K562 (cell line): ENCODE measurements at regions not wholly inside any gene's neighbourhood (a gene's known extent, or its start where the extent isn't known, plus 50 kb on each side); places are given as distances from the start of the nearest gene placed in this dataset.

Experiments used
- ATAC-seq: fragments of 200-7000 bp; cut with Tn5 transposase; 3 replicates; pipeline ENCODE4 v1.9.1; 2020; ENCODE audit warnings: moderate library complexity
- BruUV-seq: library from RNA; stranded (reverse); fragments of 400-500 nt; replicated peaks from 2 replicates; lab custom pipeline; 2021; lab: Mats Ljungman, UMichigan
- CTCF ChIA-PET: fragments of 300-600 bp; formaldehyde crosslinking; extraction: SDS; loops from one replicate; lab custom pipeline; 2021; ENCODE audit warnings: low intra/inter-chr PET ratio; lab: Yijun Ruan, JAX
- POLR2A ChIA-PET: fragments of 300-600, 350-650 bp; sonication (Branson Sonifier 250); formaldehyde crosslinking; extraction: SDS; loops from one replicate; lab custom pipeline; 2021; ENCODE audit warnings: antibody characterized with exemption, inconsistent platforms; lab: Yijun Ruan, JAX
- DNase-seq, 4 experiments: peaks; one replicate each; pipeline versions ENCODE4 v3.0.0 to v3.0.0-alpha.2; 2011 to 2018; ENCODE audit warnings: low spot score in 3 of 4, mixed read lengths in 3 of 4; ENCODE audit errors: extremely low read depth in 1 of 4
- FAIRE-seq: peaks from 2 replicates; lab custom pipeline; 2011; peaks lifted over from hg19 to GRCh38; lab: Jason Lieb, UNC
- H2AFZ ChIP-seq: 2 replicates; pipeline ENCODE4 v1.6.0; 2011; ENCODE audit warnings: low read depth, low read length, control low read depth, inconsistent platforms
- H3K27ac ChIP-seq: fragments of 200-600 bp; 3 replicates; pipeline ENCODE4 v1.8.0; 2011; ENCODE audit warnings: low read depth, mild to moderate bottlenecking, control low read depth, inconsistent platforms, low read length, moderate library complexity, mixed read lengths; ENCODE audit errors: extremely low read depth
- H3K27me3 ChIP-seq, 2 experiments: fragments of 300-600 bp in 1 of 2; 2 replicates in 1 of 2; 3 replicates in 1 of 2; pipeline versions ENCODE4 v1.6.0 to v1.8.0; 2011; ENCODE audit warnings: inconsistent platforms in 2 of 2, low read length in 2 of 2, mild to moderate bottlenecking in 1 of 2, mixed read lengths in 1 of 2, moderate library complexity in 1 of 2; ENCODE audit not compliant: control insufficient read depth in 2 of 2, insufficient read depth in 2 of 2
- H3K36me3 ChIP-seq: fragments of 300-600 bp; 3 replicates; pipeline ENCODE4 v1.8.0; 2011; ENCODE audit warnings: mild to moderate bottlenecking, low read length, inconsistent platforms; ENCODE audit not compliant: control insufficient read depth, insufficient read depth
- H3K4me1 ChIP-seq, 2 experiments: fragments of 200-600 bp in 1 of 2; replicated peaks in 1 of 2; 2 replicates in 1 of 2; 3 replicates in 1 of 2; pipeline versions ENCODE4 v1.5.1 to v1.8.0; 2011; ENCODE audit warnings: inconsistent platforms in 2 of 2, low read length in 2 of 2, mild to moderate bottlenecking in 1 of 2, mixed read lengths in 1 of 2, moderate library complexity in 1 of 2; ENCODE audit not compliant: control insufficient read depth in 2 of 2, insufficient read depth in 2 of 2
- H3K4me2 ChIP-seq: 2 replicates; pipeline ENCODE4 v1.6.1; 2011; ENCODE audit warnings: low read length, control low read depth, inconsistent platforms, mixed read lengths; ENCODE audit not compliant: insufficient read depth
- H3K4me3 ChIP-seq: fragments of 200-600 bp; sonication (generic), shearing (Covaris generic); 2 replicates; pipeline ENCODE4 v1.5.1; 2016; ENCODE audit warnings: control low read depth, inconsistent platforms
- H3K79me2 ChIP-seq: fragments of 200-600 bp; 3 replicates; pipeline ENCODE4 v1.8.0; 2011; ENCODE audit warnings: low read length, inconsistent platforms; ENCODE audit not compliant: control insufficient read depth, insufficient read depth
- H3K9ac ChIP-seq, 2 experiments: 2 replicates each; pipeline versions ENCODE4 v1.6.0 to v1.6.1; 2011; ENCODE audit warnings: low read depth in 2 of 2, low read length in 2 of 2, control low read depth in 1 of 2, inconsistent platforms in 1 of 2, mild to moderate bottlenecking in 1 of 2, mixed read lengths in 1 of 2; ENCODE audit not compliant: insufficient read depth in 1 of 2
- H3K9me1 ChIP-seq: one replicate; pipeline ENCODE4 v1.6.0; 2011; ENCODE audit warnings: inconsistent platforms, mild to moderate bottlenecking, low read length, moderate library complexity; ENCODE audit not compliant: control insufficient read depth, insufficient read depth
- H3K9me3 ChIP-seq: replicated peaks from 2 replicates; pipeline ENCODE4 v1.5.1; 2011; ENCODE audit warnings: low read depth, low read length, inconsistent platforms; ENCODE audit not compliant: control insufficient read depth, insufficient read depth
- H4K20me1 ChIP-seq: replicated peaks from 2 replicates; pipeline ENCODE4 v1.6.1; 2011; ENCODE audit warnings: low read length, inconsistent platforms, mixed read lengths; ENCODE audit not compliant: control insufficient read depth, insufficient read depth
- DIDO1 ChIP-seq: fragments of 450-650 bp; IDR thresholded peaks from 2 replicates; pipeline ENCODE4 v1.6.1; 2016; ENCODE audit warnings: low read depth, missing biosample characterization, missing genetic modification characterization
- HDAC1 ChIP-seq, 2 experiments: fragments of 450-650 bp; IDR thresholded peaks; 2 replicates each; pipeline ENCODE4 v1.6.1; 2016 to 2017; ENCODE audit warnings: inconsistent platforms in 1 of 2, mild to moderate bottlenecking in 1 of 2, moderate library complexity in 1 of 2
- NR2F6 ChIP-seq: fragments of 450-650 bp; formaldehyde crosslinking; IDR thresholded peaks from 2 replicates; pipeline ENCODE4 v1.4.0; 2020; ENCODE audit warnings: mild to moderate bottlenecking
- OTX1 ChIP-seq: fragments of 450-650 bp; formaldehyde crosslinking; IDR thresholded peaks from 2 replicates; pipeline ENCODE4 v1.4.0; 2022; ENCODE audit warnings: mild to moderate bottlenecking
- SMC3 ChIP-seq: conservative IDR thresholded peaks from 2 replicates; pipeline ENCODE4 v1.6.1; 2011; ENCODE audit warnings: low read depth, low read length, improper control_type of control experiment; ENCODE audit not compliant: insufficient read depth
- SP1 ChIP-seq: sonication (generic); formaldehyde crosslinking; IDR thresholded peaks from 2 replicates; pipeline ENCODE4 v1.8.1; 2022; ENCODE audit warnings: mild to moderate bottlenecking, missing genetic modification reagents
- TOE1 ChIP-seq, 2 experiments: fragments of 450-650 bp in 1 of 2; sonication (generic) in 1 of 2; formaldehyde crosslinking in 1 of 2; IDR thresholded peaks; 2 replicates each; pipeline versions ENCODE4 v1.7.1 to v1.8.0; 2016 to 2022; ENCODE audit warnings: borderline replicate concordance in 2 of 2, mild to moderate bottlenecking in 2 of 2, antibody characterized with exemption in 1 of 2, inconsistent platforms in 1 of 2, low read depth in 1 of 2, missing genetic modification reagents in 1 of 2, moderate library complexity in 1 of 2
- in situ Hi-C: fragments of 300-500 bp; cut with MboI; formaldehyde crosslinking; loops from 4 replicates; pipeline ENCODE4 v1.15.0; 2018; ENCODE audit warnings: inconsistent platforms, mixed read lengths
- intact Hi-C: fragments of 100-400 bp; cut with micrococcal nuclease; formaldehyde crosslinking; loops from 2 replicates; pipeline ENCODE4 v1.14.2; 2022
- TF ChIP-seq, protein P1 (sequence below): fragments of 250-450 bp; sonication (Bioruptor Pico); IDR thresholded peaks from 2 replicates; pipeline ENCODE4 v1.5.0; 2020; ENCODE audit warnings: mild to moderate bottlenecking
- TF ChIP-seq, protein P2 (sequence below): sonication (generic); formaldehyde crosslinking; IDR thresholded peaks from 2 replicates; pipeline ENCODE4 v1.8.1; 2023; ENCODE audit warnings: mild to moderate bottlenecking, missing genetic modification reagents
- TF ChIP-seq, protein P3 (sequence below): fragments of 250-450 bp; sonication (Bioruptor Pico); IDR thresholded peaks from 2 replicates; pipeline ENCODE4 v1.8.0; 2021; ENCODE audit warnings: mild to moderate bottlenecking, moderate library complexity
- TF ChIP-seq, protein P4 (sequence below): sonication (generic); formaldehyde crosslinking; IDR thresholded peaks from 2 replicates; pipeline ENCODE4 v1.8.0; 2022; ENCODE audit warnings: mild to moderate bottlenecking, missing genetic modification reagents

GRCh38 chr1:181926697-181927096 lies 134.8 kb downstream of the ZNF648 start:
- Histone ChIP-seq H3K4me2 (no peak overlapping the region), H3K4me3 (no peak overlapping the region), H3K4me1 (no peaks in the 10 kb centered on the region), H3K27ac (no peak overlapping the region), H3K9ac (no peak overlapping the region), H3K27me3 (no peaks in the 10 kb centered on the region), H3K9me1 (no peaks in the 10 kb centered on the region), H2AFZ (no peak overlapping the region), H3K79me2 (no peaks in the 10 kb centered on the region), H3K9me3 (no peaks in the 10 kb centered on the region), H3K36me3 (no peaks in the 10 kb centered on the region), H4K20me1 (no peaks in the 10 kb centered on the region)
- in situ Hi-C loops (no loop called here), intact Hi-C loops (no loop called here)
- no peak for ATAC-seq
- TF ChIP-seq, protein P1, sequence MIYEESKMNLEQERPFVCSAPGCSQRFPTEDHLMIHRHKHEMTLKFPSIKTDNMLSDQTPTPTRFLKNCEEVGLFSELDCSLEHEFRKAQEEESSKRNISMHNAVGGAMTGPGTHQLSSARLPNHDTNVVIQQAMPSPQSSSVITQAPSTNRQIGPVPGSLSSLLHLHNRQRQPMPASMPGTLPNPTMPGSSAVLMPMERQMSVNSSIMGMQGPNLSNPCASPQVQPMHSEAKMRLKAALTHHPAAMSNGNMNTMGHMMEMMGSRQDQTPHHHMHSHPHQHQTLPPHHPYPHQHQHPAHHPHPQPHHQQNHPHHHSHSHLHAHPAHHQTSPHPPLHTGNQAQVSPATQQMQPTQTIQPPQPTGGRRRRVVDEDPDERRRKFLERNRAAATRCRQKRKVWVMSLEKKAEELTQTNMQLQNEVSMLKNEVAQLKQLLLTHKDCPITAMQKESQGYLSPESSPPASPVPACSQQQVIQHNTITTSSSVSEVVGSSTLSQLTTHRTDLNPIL (CRISPR knock-in tag): no peak
- TF ChIP-seq OTX1 (CRISPR knock-in tag) (no peak), SP1 (no peak), HDAC1 (IDR thresholded peaks at IDR 0.05) (no peak), DIDO1 (tag) (no peak), SMC3 (no peak), TOE1 (IDR thresholded peaks at IDR 0.05; ENCODE audit: borderline replicate concordance) (no peak), TOE1 (CRISPR knock-in tag; IDR thresholded peaks at IDR 0.05; ENCODE audit: borderline replicate concordance, low read depth) (no peak), NR2F6 (CRISPR knock-in tag) (no peak)
- TF ChIP-seq, protein P2, sequence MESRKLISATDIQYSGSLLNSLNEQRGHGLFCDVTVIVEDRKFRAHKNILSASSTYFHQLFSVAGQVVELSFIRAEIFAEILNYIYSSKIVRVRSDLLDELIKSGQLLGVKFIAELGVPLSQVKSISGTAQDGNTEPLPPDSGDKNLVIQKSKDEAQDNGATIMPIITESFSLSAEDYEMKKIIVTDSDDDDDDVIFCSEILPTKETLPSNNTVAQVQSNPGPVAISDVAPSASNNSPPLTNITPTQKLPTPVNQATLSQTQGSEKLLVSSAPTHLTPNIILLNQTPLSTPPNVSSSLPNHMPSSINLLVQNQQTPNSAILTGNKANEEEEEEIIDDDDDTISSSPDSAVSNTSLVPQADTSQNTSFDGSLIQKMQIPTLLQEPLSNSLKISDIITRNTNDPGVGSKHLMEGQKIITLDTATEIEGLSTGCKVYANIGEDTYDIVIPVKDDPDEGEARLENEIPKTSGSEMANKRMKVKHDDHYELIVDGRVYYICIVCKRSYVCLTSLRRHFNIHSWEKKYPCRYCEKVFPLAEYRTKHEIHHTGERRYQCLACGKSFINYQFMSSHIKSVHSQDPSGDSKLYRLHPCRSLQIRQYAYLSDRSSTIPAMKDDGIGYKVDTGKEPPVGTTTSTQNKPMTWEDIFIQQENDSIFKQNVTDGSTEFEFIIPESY (CRISPR knock-in tag): no peak
- TF ChIP-seq, protein P3, sequence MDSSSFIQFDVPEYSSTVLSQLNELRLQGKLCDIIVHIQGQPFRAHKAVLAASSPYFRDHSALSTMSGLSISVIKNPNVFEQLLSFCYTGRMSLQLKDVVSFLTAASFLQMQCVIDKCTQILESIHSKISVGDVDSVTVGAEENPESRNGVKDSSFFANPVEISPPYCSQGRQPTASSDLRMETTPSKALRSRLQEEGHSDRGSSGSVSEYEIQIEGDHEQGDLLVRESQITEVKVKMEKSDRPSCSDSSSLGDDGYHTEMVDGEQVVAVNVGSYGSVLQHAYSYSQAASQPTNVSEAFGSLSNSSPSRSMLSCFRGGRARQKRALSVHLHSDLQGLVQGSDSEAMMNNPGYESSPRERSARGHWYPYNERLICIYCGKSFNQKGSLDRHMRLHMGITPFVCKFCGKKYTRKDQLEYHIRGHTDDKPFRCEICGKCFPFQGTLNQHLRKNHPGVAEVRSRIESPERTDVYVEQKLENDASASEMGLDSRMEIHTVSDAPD: no peak
- TF ChIP-seq, protein P4, sequence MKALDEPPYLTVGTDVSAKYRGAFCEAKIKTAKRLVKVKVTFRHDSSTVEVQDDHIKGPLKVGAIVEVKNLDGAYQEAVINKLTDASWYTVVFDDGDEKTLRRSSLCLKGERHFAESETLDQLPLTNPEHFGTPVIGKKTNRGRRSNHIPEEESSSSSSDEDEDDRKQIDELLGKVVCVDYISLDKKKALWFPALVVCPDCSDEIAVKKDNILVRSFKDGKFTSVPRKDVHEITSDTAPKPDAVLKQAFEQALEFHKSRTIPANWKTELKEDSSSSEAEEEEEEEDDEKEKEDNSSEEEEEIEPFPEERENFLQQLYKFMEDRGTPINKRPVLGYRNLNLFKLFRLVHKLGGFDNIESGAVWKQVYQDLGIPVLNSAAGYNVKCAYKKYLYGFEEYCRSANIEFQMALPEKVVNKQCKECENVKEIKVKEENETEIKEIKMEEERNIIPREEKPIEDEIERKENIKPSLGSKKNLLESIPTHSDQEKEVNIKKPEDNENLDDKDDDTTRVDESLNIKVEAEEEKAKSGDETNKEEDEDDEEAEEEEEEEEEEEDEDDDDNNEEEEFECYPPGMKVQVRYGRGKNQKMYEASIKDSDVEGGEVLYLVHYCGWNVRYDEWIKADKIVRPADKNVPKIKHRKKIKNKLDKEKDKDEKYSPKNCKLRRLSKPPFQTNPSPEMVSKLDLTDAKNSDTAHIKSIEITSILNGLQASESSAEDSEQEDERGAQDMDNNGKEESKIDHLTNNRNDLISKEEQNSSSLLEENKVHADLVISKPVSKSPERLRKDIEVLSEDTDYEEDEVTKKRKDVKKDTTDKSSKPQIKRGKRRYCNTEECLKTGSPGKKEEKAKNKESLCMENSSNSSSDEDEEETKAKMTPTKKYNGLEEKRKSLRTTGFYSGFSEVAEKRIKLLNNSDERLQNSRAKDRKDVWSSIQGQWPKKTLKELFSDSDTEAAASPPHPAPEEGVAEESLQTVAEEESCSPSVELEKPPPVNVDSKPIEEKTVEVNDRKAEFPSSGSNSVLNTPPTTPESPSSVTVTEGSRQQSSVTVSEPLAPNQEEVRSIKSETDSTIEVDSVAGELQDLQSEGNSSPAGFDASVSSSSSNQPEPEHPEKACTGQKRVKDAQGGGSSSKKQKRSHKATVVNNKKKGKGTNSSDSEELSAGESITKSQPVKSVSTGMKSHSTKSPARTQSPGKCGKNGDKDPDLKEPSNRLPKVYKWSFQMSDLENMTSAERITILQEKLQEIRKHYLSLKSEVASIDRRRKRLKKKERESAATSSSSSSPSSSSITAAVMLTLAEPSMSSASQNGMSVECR (CRISPR knock-in tag): no peak
- no TSS peak for BruUV-seq
- ChIA-PET CTCF (no interaction called here), POLR2A (interaction anchor here (1.8 kb wide), 1 partner anchor 17 kb away, joined by 4 read pairs; no protein-coding TSS in a partner anchor)
- no peak for DNase-seq
- no peak for FAIRE-seq
